ENCODE measurements at regions not wholly inside any gene's neighbourhood (a gene's known extent, or its start where the extent isn't known, plus 50 kb on each side); places are given as distances from the start of the nearest gene placed in this dataset.
"Not testable (repeated sequence)": the region's sequence is repeated elsewhere in the genome, so short reads cannot be mapped to it uniquely, and the experiment has no call there.

GRCh38 chr1:81314513-81315233 is 486.1 kb upstream of the ADGRL2 start:
- no peak for DNase-seq

- no peak for DNase-seq
Observed at GRCh38 chr1:81313289-81313688, 487.4 kb upstream of the ADGRL2 start.

GRCh38 chr1:81312272-81312754 is 488.4 kb upstream of the ADGRL2 start:
- no peak for DNase-seq

GRCh38 chr1:81310250-81310649 is 490.5 kb upstream of the ADGRL2 start:
- no peak for DNase-seq

GRCh38 chr1:81308191-81308590 is 492.5 kb upstream of the ADGRL2 start:
- no peak for DNase-seq

- no peak for DNase-seq
Observed at GRCh38 chr1:81307786-81308185, 492.9 kb upstream of the ADGRL2 start.

- peak; percentile 38 for DNase-seq
Observed at GRCh38 chr1:81305997-81306452, 494.7 kb upstream of the ADGRL2 start.

GRCh38 chr1:81304187-81304586 is 496.5 kb upstream of the ADGRL2 start:
- no peak for DNase-seq

- DNase-seq = no peak
Observed at GRCh38 chr1:81299892-81300291, 500.8 kb upstream of the ADGRL2 start.

- DNase-seq = no peak
Observed at GRCh38 chr1:81298266-81298665, 502.5 kb upstream of the ADGRL2 start.

- DNase-seq = no peak
Observed at GRCh38 chr1:81296601-81297000, 504.1 kb upstream of the ADGRL2 start.

- DNase-seq = no peak
Observed at GRCh38 chr1:81290326-81290725, 510.4 kb upstream of the ADGRL2 start.

GRCh38 chr1:81288689-81289088 is 512.0 kb upstream of the ADGRL2 start:
- DNase-seq = no peak

- DNase-seq = no peak
Observed at GRCh38 chr1:81287411-81288080, 513.2 kb upstream of the ADGRL2 start.

- no peak for DNase-seq
Observed at GRCh38 chr1:81270051-81270450, 530.7 kb upstream of the ADGRL2 start.

GRCh38 chr1:81264976-81265375 is 535.8 kb upstream of the ADGRL2 start:
- no peak for DNase-seq

GRCh38 chr1:81259625-81260411 is 540.9 kb upstream of the ADGRL2 start:
- DNase-seq = no peak

- no peak for DNase-seq
Observed at GRCh38 chr1:81254560-81254959, 546.2 kb upstream of the ADGRL2 start.

GRCh38 chr1:81254068-81254467 is 546.7 kb upstream of the ADGRL2 start:
- DNase-seq = no peak

- DNase-seq = no peak
Observed at GRCh38 chr1:81252471-81253151, 548.1 kb upstream of the ADGRL2 start.

- DNase-seq = not testable (repeated sequence)
Observed at GRCh38 chr1:81250825-81251224, 549.9 kb upstream of the ADGRL2 start.

- DNase-seq = not testable (repeated sequence)
Observed at GRCh38 chr1:81245084-81245715, 555.5 kb upstream of the ADGRL2 start.
